ENCODE measurements at regions not wholly inside any gene's neighbourhood (a gene's known extent, or its start where the extent isn't known, plus 50 kb on each side); places are given as distances from the start of the nearest gene placed in this dataset.

DNA sequence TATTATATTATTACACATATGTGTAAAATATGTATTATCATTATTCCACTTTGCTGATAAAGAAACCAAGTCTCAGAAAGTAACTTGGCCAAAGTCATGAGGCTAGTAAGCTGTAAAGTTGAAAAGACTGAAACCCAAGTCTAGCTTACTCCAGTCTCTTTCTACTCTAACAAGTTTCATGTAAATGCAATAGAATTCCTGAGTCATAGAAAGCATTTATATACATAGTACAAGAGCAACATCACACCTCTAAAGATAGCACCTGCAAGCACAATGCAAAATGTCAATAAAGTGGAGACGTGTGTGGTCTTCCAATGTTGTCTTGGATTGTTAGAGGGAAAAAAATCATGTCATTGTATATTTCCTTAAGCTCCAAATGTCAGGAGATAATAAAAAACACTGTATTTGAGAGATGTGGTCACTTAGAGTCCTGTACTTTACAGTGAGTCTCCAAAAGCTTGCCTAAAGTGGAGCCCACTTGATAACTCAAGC lies 430.3 kb upstream of the NRP1 start:
- Histone ChIP-seq H3K27ac (ENCODE audit: low read depth, low read length) (no peak overlapping the region), H3K36me3 (ENCODE audit: control insufficient read depth, insufficient read depth, low read length) (no peaks in the 10 kb centered on the region), H3K9me3 (ENCODE audit: control insufficient read depth, insufficient read depth, low read length) (no peaks in the 10 kb centered on the region), H3K4me1 (ENCODE audit: control insufficient read depth, insufficient read depth, low read length) (no peaks in the 10 kb centered on the region), H3K4me3 (ENCODE audit: low read depth, low read length) (no peak overlapping the region), H3K27me3 (ENCODE audit: control insufficient read depth, insufficient read depth, low read length) (no peaks in the 10 kb centered on the region)
- WGBS (ENCODE audit: insufficient coverage): no CpG with 5 or more reads among the region's 1 CpG
- DNase-seq (ENCODE audit: low read depth in 4 of 6, low spot score in 6 of 6): no peak

DNA sequence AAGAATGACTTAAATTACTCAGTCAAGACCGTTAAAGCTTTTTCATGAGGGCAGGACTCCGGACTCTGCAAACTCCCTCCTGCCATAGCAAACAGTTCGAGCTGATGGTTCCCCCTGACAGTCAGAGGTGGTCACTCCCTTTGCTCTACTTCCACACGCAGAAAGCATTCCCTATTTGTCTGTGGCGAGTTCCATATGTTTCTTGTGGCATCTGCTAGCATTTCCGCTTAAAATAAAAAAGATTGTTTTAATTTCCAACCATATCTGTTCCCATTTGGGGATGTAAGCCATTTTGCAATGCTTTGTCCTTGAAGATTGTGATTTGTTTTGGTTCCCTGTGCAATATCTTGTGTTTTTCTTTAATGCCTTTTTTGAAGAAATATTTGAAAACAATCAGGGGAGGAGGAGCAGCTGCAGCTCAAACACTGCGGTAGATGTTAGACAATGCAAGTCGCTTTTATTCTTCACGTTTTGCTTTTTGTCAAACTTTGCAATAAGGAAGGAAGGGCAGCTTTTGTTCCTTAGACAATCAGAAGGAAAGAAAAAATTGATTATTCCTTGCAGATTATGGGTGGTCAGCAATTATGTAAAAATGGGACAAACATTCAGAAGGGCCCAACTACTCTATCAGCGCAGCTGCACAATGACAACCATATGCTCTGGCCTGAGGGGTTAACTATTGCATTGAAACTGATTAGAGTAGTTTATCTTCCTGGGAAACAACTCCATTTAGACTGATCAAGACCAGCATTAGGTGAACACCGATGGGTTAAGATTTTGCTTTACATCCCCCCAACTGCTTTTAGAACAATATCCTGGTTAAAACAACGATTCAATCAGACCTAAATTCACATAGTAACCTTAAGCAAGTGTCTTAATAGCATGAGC lies 425.8 kb upstream of the NRP1 start:
- 55% methylated on average over 8 of the region's 12 CpGs for WGBS (ENCODE audit: insufficient coverage)
- H3K4me1 ChIP-seq (ENCODE audit: control insufficient read depth, insufficient read depth, low read length): no peaks in the 10 kb centered on the region
- no peak overlapping the region for H3K27ac ChIP-seq (ENCODE audit: low read depth, low read length)
- no peak overlapping the region for H3K4me3 ChIP-seq (ENCODE audit: low read depth, low read length)
- H3K36me3 ChIP-seq (ENCODE audit: control insufficient read depth, insufficient read depth, low read length): no peaks in the 10 kb centered on the region
- DNase-seq (ENCODE audit: low read depth in 4 of 6, low spot score in 6 of 6): peak in 1 of 6 donors; percentile 68
- no peaks in the 10 kb centered on the region for H3K9me3 ChIP-seq (ENCODE audit: control insufficient read depth, insufficient read depth, low read length)
- H3K27me3 ChIP-seq (ENCODE audit: control insufficient read depth, insufficient read depth, low read length): no peaks in the 10 kb centered on the region

DNA sequence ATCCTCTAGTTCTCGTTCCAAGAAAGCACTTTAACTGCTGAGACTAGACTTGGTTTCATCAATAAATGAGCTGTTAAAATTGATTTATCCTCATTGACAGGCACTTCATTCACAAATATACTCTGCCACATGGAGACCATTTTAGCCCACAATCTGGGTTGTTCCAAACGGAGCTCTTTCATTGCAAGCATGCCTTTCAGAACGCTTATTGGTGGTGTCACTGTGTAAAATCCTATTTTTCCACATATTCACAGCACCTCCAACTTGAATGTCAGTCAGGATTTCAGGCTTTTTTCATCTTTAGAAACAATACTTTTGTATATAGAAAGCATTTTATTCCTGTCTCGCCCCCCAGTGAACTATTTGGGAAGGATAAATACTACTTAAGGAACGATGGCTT lies 424.7 kb upstream of the NRP1 start:
- H3K27ac ChIP-seq (ENCODE audit: low read depth, low read length): no peak overlapping the region
- no peaks in the 10 kb centered on the region for H3K36me3 ChIP-seq (ENCODE audit: control insufficient read depth, insufficient read depth, low read length)
- no peaks in the 10 kb centered on the region for H3K9me3 ChIP-seq (ENCODE audit: control insufficient read depth, insufficient read depth, low read length)
- DNase-seq (ENCODE audit: low read depth in 4 of 6, low spot score in 6 of 6): peak in 2 of 6 donors; percentile 33 to 90
- H3K4me3 ChIP-seq (ENCODE audit: low read depth, low read length): no peak overlapping the region
- no peaks in the 10 kb centered on the region for H3K4me1 ChIP-seq (ENCODE audit: control insufficient read depth, insufficient read depth, low read length)
- no peaks in the 10 kb centered on the region for H3K27me3 ChIP-seq (ENCODE audit: control insufficient read depth, insufficient read depth, low read length)
- 50% methylated on average over 2 of the region's 5 CpGs for WGBS (ENCODE audit: insufficient coverage)

DNA sequence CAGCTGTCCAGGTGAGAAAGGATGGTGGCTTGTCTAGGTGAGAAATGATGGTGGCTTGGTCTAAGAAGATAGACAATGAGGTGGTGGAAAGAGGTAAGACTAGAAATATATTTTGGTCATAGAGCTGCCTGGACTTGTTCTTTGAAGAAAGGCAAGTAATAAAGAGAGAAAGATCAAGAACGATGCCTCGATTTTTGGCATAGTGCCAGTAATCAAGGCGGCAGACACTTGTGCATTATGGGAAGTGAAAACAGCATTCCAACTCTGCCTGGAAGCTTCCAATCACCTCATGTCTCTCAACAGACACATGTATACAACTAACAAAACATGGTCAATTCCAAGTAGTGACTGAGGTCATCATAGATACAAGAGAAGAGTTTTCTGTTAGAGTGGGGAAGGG lies 423.8 kb upstream of the NRP1 start:
- WGBS (ENCODE audit: insufficient coverage): 60% methylated on average over 2 of the region's 3 CpGs
- no peaks in the 10 kb centered on the region for H3K4me1 ChIP-seq (ENCODE audit: control insufficient read depth, insufficient read depth, low read length)
- H3K36me3 ChIP-seq (ENCODE audit: control insufficient read depth, insufficient read depth, low read length): no peaks in the 10 kb centered on the region
- no peak overlapping the region for H3K27ac ChIP-seq (ENCODE audit: low read depth, low read length)
- peak in 1 of 6 donors; percentile 26 for DNase-seq (ENCODE audit: low read depth in 4 of 6, low spot score in 6 of 6)
- no peaks in the 10 kb centered on the region for H3K9me3 ChIP-seq (ENCODE audit: control insufficient read depth, insufficient read depth, low read length)
- no peaks in the 10 kb centered on the region for H3K27me3 ChIP-seq (ENCODE audit: control insufficient read depth, insufficient read depth, low read length)
- H3K4me3 ChIP-seq (ENCODE audit: low read depth, low read length): no peak overlapping the region

DNA sequence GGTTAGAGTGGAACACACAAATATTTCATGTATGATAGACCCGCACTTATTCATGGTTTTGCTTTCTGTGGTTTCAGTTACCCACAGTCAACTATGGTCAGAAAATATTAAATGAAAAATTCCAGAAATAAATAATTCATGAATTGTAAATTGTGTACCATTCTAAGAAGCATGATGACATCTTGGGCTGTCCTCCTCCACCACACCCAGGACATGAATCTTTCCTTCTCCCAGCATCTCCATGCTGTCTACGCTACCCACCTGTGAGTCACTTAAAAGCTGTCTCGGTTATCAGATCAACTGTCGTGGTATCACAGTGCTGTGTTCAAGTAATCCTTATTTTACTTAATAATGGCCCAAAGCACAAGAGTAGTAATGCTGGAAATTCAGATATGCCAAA lies 419.6 kb upstream of the NRP1 start:
- H3K27me3 ChIP-seq (ENCODE audit: control insufficient read depth, insufficient read depth, low read length): no peaks in the 10 kb centered on the region
- no CpG with 5 or more reads among the region's 4 CpGs for WGBS (ENCODE audit: insufficient coverage)
- no peaks in the 10 kb centered on the region for H3K4me1 ChIP-seq (ENCODE audit: control insufficient read depth, insufficient read depth, low read length)
- no peak overlapping the region for H3K4me3 ChIP-seq (ENCODE audit: low read depth, low read length)
- no peak overlapping the region for H3K27ac ChIP-seq (ENCODE audit: low read depth, low read length)
- H3K9me3 ChIP-seq (ENCODE audit: control insufficient read depth, insufficient read depth, low read length): no peaks in the 10 kb centered on the region
- no peak for DNase-seq (ENCODE audit: low read depth in 4 of 6, low spot score in 6 of 6)
- no peaks in the 10 kb centered on the region for H3K36me3 ChIP-seq (ENCODE audit: control insufficient read depth, insufficient read depth, low read length)

DNA sequence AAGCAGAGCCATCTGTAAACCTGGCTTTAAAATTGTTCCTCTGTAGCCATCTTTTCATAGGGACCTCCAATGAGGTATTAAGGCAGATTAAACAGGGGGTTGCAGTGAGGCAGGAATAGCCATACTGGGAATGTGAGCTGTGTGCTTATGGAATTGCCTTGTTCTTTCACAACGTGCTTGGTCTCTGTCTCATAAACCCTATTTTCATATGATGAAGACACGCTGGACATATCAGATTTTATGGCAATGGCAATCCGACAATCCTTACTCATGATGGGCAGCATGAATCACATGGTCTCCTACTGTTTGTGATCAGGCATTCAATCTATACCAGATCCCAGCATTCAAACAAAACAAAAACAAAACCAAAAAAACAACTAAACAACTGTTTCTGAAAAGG lies 418.9 kb upstream of the NRP1 start:
- Histone ChIP-seq H3K4me3 (ENCODE audit: low read depth, low read length) (no peak overlapping the region), H3K36me3 (ENCODE audit: control insufficient read depth, insufficient read depth, low read length) (no peaks in the 10 kb centered on the region), H3K27me3 (ENCODE audit: control insufficient read depth, insufficient read depth, low read length) (no peaks in the 10 kb centered on the region), H3K4me1 (ENCODE audit: control insufficient read depth, insufficient read depth, low read length) (no peaks in the 10 kb centered on the region), H3K9me3 (ENCODE audit: control insufficient read depth, insufficient read depth, low read length) (no peaks in the 10 kb centered on the region), H3K27ac (ENCODE audit: low read depth, low read length) (no peak overlapping the region)
- 84% methylated on average over 3 of the region's 3 CpGs for WGBS (ENCODE audit: insufficient coverage)
- no peak for DNase-seq (ENCODE audit: low read depth in 4 of 6, low spot score in 6 of 6)

DNA sequence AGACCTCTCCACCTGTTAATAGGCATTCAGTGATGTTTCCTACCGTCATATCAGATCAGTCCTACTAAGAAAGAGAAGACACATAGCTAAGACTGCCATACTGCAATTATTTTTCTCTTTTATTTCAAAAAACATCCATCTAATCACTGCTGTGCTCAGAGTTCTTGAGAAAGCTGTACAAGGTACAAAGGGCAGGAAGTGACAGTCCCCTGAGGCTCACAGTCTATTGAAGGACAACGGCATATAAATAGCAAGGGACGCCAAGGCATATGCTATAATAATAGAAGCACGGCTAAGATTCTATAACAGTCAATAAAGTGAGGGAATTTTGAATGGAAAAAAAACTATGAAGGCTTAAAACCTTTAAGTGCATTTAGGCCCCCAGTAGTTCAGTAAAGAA lies 415.3 kb upstream of the NRP1 start:
- Histone ChIP-seq H3K9me3 (ENCODE audit: control insufficient read depth, insufficient read depth, low read length) (no peaks in the 10 kb centered on the region), H3K36me3 (ENCODE audit: control insufficient read depth, insufficient read depth, low read length) (no peaks in the 10 kb centered on the region), H3K27ac (ENCODE audit: low read depth, low read length) (no peak overlapping the region), H3K4me1 (ENCODE audit: control insufficient read depth, insufficient read depth, low read length) (no peaks in the 10 kb centered on the region), H3K27me3 (ENCODE audit: control insufficient read depth, insufficient read depth, low read length) (no peaks in the 10 kb centered on the region), H3K4me3 (ENCODE audit: low read depth, low read length) (no peak overlapping the region)
- no CpG with 5 or more reads among the region's 4 CpGs for WGBS (ENCODE audit: insufficient coverage)
- DNase-seq (ENCODE audit: low read depth in 4 of 6, low spot score in 6 of 6): no peak

DNA sequence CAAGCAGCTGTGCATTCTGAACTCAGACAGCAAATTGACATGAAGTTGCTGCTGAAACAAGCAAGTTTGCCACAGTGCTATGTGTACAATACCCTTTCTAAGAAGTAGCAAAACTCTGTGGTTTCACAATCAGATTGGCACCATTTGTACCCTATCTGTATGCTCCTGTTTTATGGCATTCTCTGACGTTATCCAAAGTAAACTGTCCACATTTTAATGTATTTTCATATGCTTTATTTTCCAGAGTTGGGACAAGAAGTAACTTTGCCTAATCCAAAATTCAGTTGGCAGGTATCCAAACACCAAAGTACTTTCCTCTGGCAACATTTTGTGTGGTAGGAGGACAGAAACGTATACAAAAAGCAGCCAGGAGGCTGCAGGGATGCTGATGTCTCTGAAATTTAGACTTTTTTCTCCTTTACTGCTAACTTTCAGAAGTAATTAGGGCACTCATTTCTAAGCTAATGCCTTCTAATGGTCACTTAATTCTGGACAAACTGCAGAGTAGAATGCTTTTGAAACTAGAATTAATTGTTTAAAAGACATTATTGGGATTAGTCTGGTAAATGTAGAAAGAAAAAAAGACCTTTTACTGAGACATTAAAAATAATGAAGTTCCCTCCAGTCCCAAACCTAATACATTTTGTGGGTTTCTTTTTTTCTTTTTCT lies 414.7 kb upstream of the NRP1 start:
- DNase-seq (ENCODE audit: low read depth in 4 of 6, low spot score in 6 of 6): peak in 1 of 6 donors; percentile 77
- Histone ChIP-seq H3K4me3 (ENCODE audit: low read depth, low read length) (no peak overlapping the region), H3K27ac (ENCODE audit: low read depth, low read length) (no peak overlapping the region), H3K27me3 (ENCODE audit: control insufficient read depth, insufficient read depth, low read length) (no peaks in the 10 kb centered on the region), H3K36me3 (ENCODE audit: control insufficient read depth, insufficient read depth, low read length) (no peaks in the 10 kb centered on the region), H3K4me1 (ENCODE audit: control insufficient read depth, insufficient read depth, low read length) (no peaks in the 10 kb centered on the region), H3K9me3 (ENCODE audit: control insufficient read depth, insufficient read depth, low read length) (no peaks in the 10 kb centered on the region)
- WGBS (ENCODE audit: insufficient coverage): 40% methylated on average over 1 of the region's 2 CpGs

DNA sequence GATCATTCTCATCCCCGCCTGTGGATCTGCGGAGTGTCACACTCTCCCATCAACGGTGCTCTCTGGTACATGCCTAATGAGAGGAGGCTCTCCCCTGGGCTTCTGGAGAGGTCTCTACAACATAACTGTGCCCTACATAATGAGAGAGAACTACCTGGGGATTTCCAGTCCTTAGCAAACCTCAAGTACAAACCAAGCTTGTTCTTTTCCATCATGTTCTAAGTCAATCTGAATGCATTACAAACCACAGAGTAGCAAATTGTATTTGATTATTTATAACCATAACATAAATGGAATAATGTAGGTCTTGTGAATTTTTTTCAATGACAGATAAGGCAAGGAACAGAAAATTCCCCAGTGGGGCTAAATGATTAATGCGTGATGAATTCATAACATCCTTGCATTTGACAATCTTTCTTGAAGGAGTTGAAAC lies 412.4 kb upstream of the NRP1 start:
- no peaks in the 10 kb centered on the region for H3K36me3 ChIP-seq (ENCODE audit: control insufficient read depth, insufficient read depth, low read length)
- WGBS (ENCODE audit: insufficient coverage): 100% methylated on average over 3 of the region's 4 CpGs
- DNase-seq (ENCODE audit: low read depth in 4 of 6, low spot score in 6 of 6): no peak
- H3K4me1 ChIP-seq (ENCODE audit: control insufficient read depth, insufficient read depth, low read length): no peaks in the 10 kb centered on the region
- no peaks in the 10 kb centered on the region for H3K27me3 ChIP-seq (ENCODE audit: control insufficient read depth, insufficient read depth, low read length)
- H3K27ac ChIP-seq (ENCODE audit: low read depth, low read length): no peak overlapping the region
- H3K4me3 ChIP-seq (ENCODE audit: low read depth, low read length): no peak overlapping the region
- no peaks in the 10 kb centered on the region for H3K9me3 ChIP-seq (ENCODE audit: control insufficient read depth, insufficient read depth, low read length)

DNA sequence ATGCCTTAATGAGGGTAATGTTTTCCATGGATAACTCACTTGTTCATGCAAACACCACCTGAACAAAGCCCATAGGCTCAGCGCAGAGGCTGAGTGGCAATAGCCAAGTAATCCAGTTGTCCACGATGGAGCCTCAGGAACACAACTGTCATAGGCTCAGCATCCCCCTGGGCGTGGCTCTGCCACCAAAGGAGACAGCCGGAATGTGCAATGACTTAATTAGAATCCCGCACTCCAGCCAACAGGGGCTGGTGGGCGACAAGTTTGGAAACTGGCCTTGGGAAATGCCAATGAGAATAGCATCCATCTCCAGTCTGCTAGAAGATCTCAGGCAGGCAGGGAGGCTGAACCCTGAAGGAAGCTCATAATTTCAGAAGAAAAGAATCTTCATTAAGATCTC lies 411.7 kb upstream of the NRP1 start:
- Histone ChIP-seq H3K36me3 (ENCODE audit: control insufficient read depth, insufficient read depth, low read length) (no peaks in the 10 kb centered on the region), H3K4me1 (ENCODE audit: control insufficient read depth, insufficient read depth, low read length) (no peaks in the 10 kb centered on the region), H3K4me3 (ENCODE audit: low read depth, low read length) (no peak overlapping the region), H3K9me3 (ENCODE audit: control insufficient read depth, insufficient read depth, low read length) (no peaks in the 10 kb centered on the region), H3K27ac (ENCODE audit: low read depth, low read length) (no peak overlapping the region), H3K27me3 (ENCODE audit: control insufficient read depth, insufficient read depth, low read length) (no peaks in the 10 kb centered on the region)
- no peak for DNase-seq (ENCODE audit: low read depth in 4 of 6, low spot score in 6 of 6)
- WGBS (ENCODE audit: insufficient coverage): 93% methylated on average over 6 of the region's 6 CpGs
